CD4-positive, alpha-beta T cell treated with Interferon alpha-2 for 1 hour (primary cell): ENCODE measurements at regions not wholly inside any gene's neighbourhood (a gene's known extent, or its start where the extent isn't known, plus 50 kb on each side); places are given as distances from the start of the nearest gene placed in this dataset.
"Not testable (repeated sequence)": the region's sequence is repeated elsewhere in the genome, so short reads cannot be mapped to it uniquely, and the experiment has no call there.

Source experiments
- DNase-seq, 2 donors: peaks; one replicate each; pipeline ENCODE4 v3.0.0-alpha.2; 2020 to 2022

GRCh38 chr4:171519457-171519856, 293.7 kb upstream of the GALNTL6 start:
- no peak for DNase-seq

- DNase-seq = no peak
Measured at GRCh38 chr4:171517883-171518282, 295.3 kb upstream of the GALNTL6 start.

- DNase-seq = no peak
Measured at GRCh38 chr4:171516694-171517093, 296.5 kb upstream of the GALNTL6 start.

GRCh38 chr4:171484681-171485080, 328.5 kb upstream of the GALNTL6 start:
- DNase-seq = no peak

GRCh38 chr4:171478181-171478580, 335.0 kb upstream of the GALNTL6 start:
- no peak for DNase-seq

- not testable (repeated sequence) for DNase-seq
Measured at GRCh38 chr4:171475111-171475510, 338.1 kb upstream of the GALNTL6 start.

- no peak for DNase-seq
Measured at GRCh38 chr4:171473155-171473554, 340.0 kb upstream of the GALNTL6 start.

GRCh38 chr4:171472230-171472629, 341.0 kb upstream of the GALNTL6 start:
- no peak for DNase-seq

- no peak for DNase-seq
Measured at GRCh38 chr4:171464499-171464898, 348.7 kb upstream of the GALNTL6 start.

GRCh38 chr4:171461191-171461590, 352.0 kb upstream of the GALNTL6 start:
- no peak for DNase-seq

GRCh38 chr4:171448919-171449481, 364.2 kb upstream of the GALNTL6 start:
- DNase-seq = no peak

GRCh38 chr4:171448358-171448757, 364.8 kb upstream of the GALNTL6 start:
- no peak for DNase-seq

- no peak for DNase-seq
Measured at GRCh38 chr4:171441300-171441941, 371.8 kb upstream of the GALNTL6 start.

- DNase-seq = no peak
Measured at GRCh38 chr4:171433674-171434073, 379.5 kb upstream of the GALNTL6 start.

GRCh38 chr4:171432536-171432935, 380.7 kb upstream of the GALNTL6 start:
- no peak for DNase-seq

GRCh38 chr4:171430495-171430894, 382.7 kb upstream of the GALNTL6 start:
- no peak for DNase-seq

GRCh38 chr4:171397175-171397574, 416.0 kb upstream of the GALNTL6 start:
- DNase-seq = no peak

GRCh38 chr4:171390626-171391025, 422.6 kb upstream of the GALNTL6 start:
- no peak for DNase-seq

- no peak for DNase-seq
Measured at GRCh38 chr4:171378323-171378722, 434.9 kb upstream of the GALNTL6 start.

- no peak for DNase-seq
Measured at GRCh38 chr4:171376724-171377123, 436.5 kb upstream of the GALNTL6 start.

GRCh38 chr4:171353535-171353934, 459.7 kb upstream of the GALNTL6 start:
- no peak for DNase-seq

GRCh38 chr4:171348090-171348489, 465.1 kb upstream of the GALNTL6 start:
- DNase-seq = no peak

GRCh38 chr4:171342646-171343045, 470.6 kb upstream of the GALNTL6 start:
- no peak for DNase-seq

- DNase-seq = no peak
Measured at GRCh38 chr4:171340258-171340657, 472.9 kb upstream of the GALNTL6 start.

- DNase-seq = no peak
Measured at GRCh38 chr4:171334549-171334948, 478.7 kb upstream of the GALNTL6 start.
